ENCODE measurements at regions not wholly inside any gene's neighbourhood (a gene's known extent, or its start where the extent isn't known, plus 50 kb on each side); places are given as distances from the start of the nearest gene placed in this dataset.

- no peak for TF ChIP-seq CTCF (conservative IDR thresholded peaks at IDR 0.05)
- no peak overlapping the region for H4K5ac ChIP-seq (ENCODE audit: insufficient read length, low read depth, low read length)
- WGBS (ENCODE audit: extremely low coverage, insufficient read length, low lambda C conversion rate), result no CpG with 5 or more reads among the region's 4 CpGs
Measured at GRCh38 chr4:163610648-163611047, 116.2 kb downstream of the TMA16 start.

More at GRCh38 chr4:163610648-163611047, 116.2 kb downstream of the TMA16 start:
- Mint-ChIP-seq H3K4me3 (no peak overlapping the region), H3K36me3 (ENCODE audit: insufficient read depth in 1 of 3, low read depth in 3 of 3) (peaks cover 0 to 4% (median 3%) of the 10 kb centered on the region in 3 experiments; a peak in 1 of 7 replicates), H3K9me3 (peaks cover 0 to 4% of the 10 kb centered on the region in 2 experiments; a peak in 1 of 5 replicates), H3K27ac (no peak overlapping the region), H3K27me3 (ENCODE audit: low read depth) (no peaks in the 10 kb centered on the region), H3K4me1 (peaks cover 6 to 9% of the 10 kb centered on the region in 2 experiments; a peak in 3 of 4 replicates)
- H2BK12ac ChIP-seq (ENCODE audit: insufficient read length, low read depth, low read length), result no peak overlapping the region
- H3K18ac ChIP-seq (ENCODE audit: insufficient read length, low read depth, low read length), result no peak overlapping the region
- H4K8ac ChIP-seq (replicated peaks; ENCODE audit: insufficient read length, low read depth, low read length), result no peak overlapping the region
- H2BK120ac ChIP-seq (ENCODE audit: low read depth, low read length, poor library complexity, severe bottlenecking), result no peak overlapping the region
- H3K23me2 ChIP-seq (ENCODE audit: insufficient read length, low read depth, low read length, poor library complexity, severe bottlenecking), result no peaks in the 10 kb centered on the region
- H2BK20ac ChIP-seq (ENCODE audit: low read depth, low read length, poor library complexity, severe bottlenecking), result no peak overlapping the region
- no peaks in the 10 kb centered on the region for H3K79me2 ChIP-seq (ENCODE audit: insufficient read depth, low read length)
- H3K9ac ChIP-seq (ENCODE audit: extremely low read depth, insufficient read length, low read length), result no peak overlapping the region
- H2BK15ac ChIP-seq (ENCODE audit: low read depth, low read length), result no peak overlapping the region
- H4K20me1 ChIP-seq (ENCODE audit: control insufficient read depth, insufficient read depth, insufficient read length), result no peaks in the 10 kb centered on the region
- H3K4me2 ChIP-seq (ENCODE audit: insufficient read depth, insufficient read length, low read length), result no peak overlapping the region
- no peak overlapping the region for H3K56ac ChIP-seq (ENCODE audit: insufficient read length, low read depth, low read length)
- no peak overlapping the region for H3K4ac ChIP-seq (ENCODE audit: low read depth, low read length)
- H3T11ph ChIP-seq (ENCODE audit: low read length), result no peak overlapping the region
- DNase-seq, result no peak
- no peak overlapping the region for H2AFZ ChIP-seq (ENCODE audit: low read length)
- no peaks in the 10 kb centered on the region for H3K79me1 ChIP-seq (ENCODE audit: insufficient read depth, low read depth, low read length, poor library complexity, severe bottlenecking)
- no peaks in the 10 kb centered on the region for H3K9me3 ChIP-seq (ENCODE audit: control insufficient read depth, low read depth, low read length)
- H3K27ac ChIP-seq (ENCODE audit: insufficient read length, low read depth, low read length), result no peak overlapping the region
- no peaks in the 10 kb centered on the region for H3K27me3 ChIP-seq (ENCODE audit: insufficient read depth, low read length)
- no peak overlapping the region for H3K23ac ChIP-seq (ENCODE audit: insufficient read length, low read depth, low read length)
- no peak overlapping the region for H4K91ac ChIP-seq (ENCODE audit: insufficient read length, low read depth, low read length)
- H2AK5ac ChIP-seq (ENCODE audit: insufficient read length, low read length), result no peak overlapping the region
- H2BK5ac ChIP-seq (ENCODE audit: insufficient read length, low read length), result no peak overlapping the region
- H3K4me1 ChIP-seq (ENCODE audit: insufficient read depth, low read length), result 0 out of 2 replicates have a peak, but pooled peaks cover 2% of the 10 kb centered on the region
- H3K14ac ChIP-seq (ENCODE audit: insufficient read depth, low read length), result no peak overlapping the region
